ENCODE measurements at regions not wholly inside any gene's neighbourhood (a gene's known extent, or its start where the extent isn't known, plus 50 kb on each side); places are given as distances from the start of the nearest gene placed in this dataset.

GRCh38 chr17:79452706-79453105 is 158.1 kb downstream of the RBFOX3 start:
- no peaks in the 10 kb centered on the region for H3K36me3 Mint-ChIP-seq
- no peak overlapping the region for H3K4me3 Mint-ChIP-seq
- CTCF ChIA-PET = no interaction called here
- H3K9me3 Mint-ChIP-seq = no peaks in the 10 kb centered on the region
- peaks cover 12% of the 10 kb centered on the region for H3K27me3 Mint-ChIP-seq
- no peak overlapping the region for H3K27ac Mint-ChIP-seq
- no peak for DNase-seq
- H3K4me1 Mint-ChIP-seq = no peaks in the 10 kb centered on the region

GRCh38 chr17:79451167-79451566 is 159.7 kb downstream of the RBFOX3 start:
- no peaks in the 10 kb centered on the region for H3K36me3 Mint-ChIP-seq
- H3K27ac Mint-ChIP-seq = no peak overlapping the region
- no peak overlapping the region for H3K4me3 Mint-ChIP-seq
- peaks cover 12% of the 10 kb centered on the region for H3K27me3 Mint-ChIP-seq
- no peaks in the 10 kb centered on the region for H3K9me3 Mint-ChIP-seq
- no peak for DNase-seq
- CTCF ChIA-PET = no interaction called here
- no peaks in the 10 kb centered on the region for H3K4me1 Mint-ChIP-seq

GRCh38 chr17:79446399-79447009 is 164.3 kb downstream of the RBFOX3 start:
- H3K4me1 Mint-ChIP-seq = no peaks in the 10 kb centered on the region
- H3K36me3 Mint-ChIP-seq = no peaks in the 10 kb centered on the region
- no peak overlapping the region for H3K27ac Mint-ChIP-seq
- DNase-seq = no peak
- H3K27me3 Mint-ChIP-seq = peaks cover 8% of the 10 kb centered on the region
- no peak overlapping the region for H3K4me3 Mint-ChIP-seq
- no peaks in the 10 kb centered on the region for H3K9me3 Mint-ChIP-seq
- CTCF ChIA-PET = no interaction called here

GRCh38 chr17:79444198-79444597 is 166.7 kb downstream of the RBFOX3 start:
- Mint-ChIP-seq H3K27me3 (peaks cover 4% of the 10 kb centered on the region), H3K9me3 (no peaks in the 10 kb centered on the region)
- DNase-seq = no peak

GRCh38 chr17:79443026-79443425 is 167.8 kb downstream of the RBFOX3 start:
- H3K36me3 Mint-ChIP-seq = no peaks in the 10 kb centered on the region
- no peaks in the 10 kb centered on the region for H3K4me1 Mint-ChIP-seq
- CTCF ChIA-PET = no interaction called here
- DNase-seq = no peak
- no peaks in the 10 kb centered on the region for H3K9me3 Mint-ChIP-seq
- no peak overlapping the region for H3K4me3 Mint-ChIP-seq
- no peak overlapping the region for H3K27ac Mint-ChIP-seq
- H3K27me3 Mint-ChIP-seq = peaks cover 3% of the 10 kb centered on the region

More at GRCh38 chr17:79444198-79444597, 166.7 kb downstream of the RBFOX3 start:
- H3K27ac Mint-ChIP-seq = no peak overlapping the region
- H3K4me3 Mint-ChIP-seq = no peak overlapping the region
- no peaks in the 10 kb centered on the region for H3K36me3 Mint-ChIP-seq
- CTCF ChIA-PET = no interaction called here
- no peaks in the 10 kb centered on the region for H3K4me1 Mint-ChIP-seq

- no peaks in the 10 kb centered on the region for H3K36me3 Mint-ChIP-seq
- H3K9me3 Mint-ChIP-seq = no peaks in the 10 kb centered on the region
- CTCF ChIA-PET = no interaction called here
- no peak for DNase-seq
- H3K27ac Mint-ChIP-seq = no peak overlapping the region
- no peak overlapping the region for H3K4me3 Mint-ChIP-seq
- H3K27me3 Mint-ChIP-seq = peaks cover 3% of the 10 kb centered on the region
- no peaks in the 10 kb centered on the region for H3K4me1 Mint-ChIP-seq
Observed at GRCh38 chr17:79441356-79442160, 169.3 kb downstream of the RBFOX3 start.

GRCh38 chr17:79440251-79440650 is 170.6 kb downstream of the RBFOX3 start:
- CTCF ChIA-PET = no interaction called here
- H3K27me3 Mint-ChIP-seq = peaks cover 3% of the 10 kb centered on the region
- no peak overlapping the region for H3K4me3 Mint-ChIP-seq
- no peaks in the 10 kb centered on the region for H3K9me3 Mint-ChIP-seq
- H3K36me3 Mint-ChIP-seq = no peaks in the 10 kb centered on the region
- H3K27ac Mint-ChIP-seq = no peak overlapping the region
- no peaks in the 10 kb centered on the region for H3K4me1 Mint-ChIP-seq
- DNase-seq = no peak

GRCh38 chr17:79439493-79439892 is 171.4 kb downstream of the RBFOX3 start:
- H3K4me3 Mint-ChIP-seq = no peak overlapping the region
- CTCF ChIA-PET = no interaction called here
- no peaks in the 10 kb centered on the region for H3K9me3 Mint-ChIP-seq
- no peak overlapping the region for H3K27ac Mint-ChIP-seq
- H3K27me3 Mint-ChIP-seq = peaks cover 3% of the 10 kb centered on the region
- DNase-seq = no peak
- no peaks in the 10 kb centered on the region for H3K36me3 Mint-ChIP-seq
- H3K4me1 Mint-ChIP-seq = no peaks in the 10 kb centered on the region

- DNase-seq = no peak
- H3K9me3 Mint-ChIP-seq = no peaks in the 10 kb centered on the region
Observed at GRCh38 chr17:79438546-79439334, 172.1 kb downstream of the RBFOX3 start.

GRCh38 chr17:79438058-79438457 is 172.8 kb downstream of the RBFOX3 start:
- peaks cover 3% of the 10 kb centered on the region for H3K27me3 Mint-ChIP-seq
- H3K4me1 Mint-ChIP-seq = no peaks in the 10 kb centered on the region
- H3K9me3 Mint-ChIP-seq = no peaks in the 10 kb centered on the region
- CTCF ChIA-PET = no interaction called here
- no peak for DNase-seq
- H3K4me3 Mint-ChIP-seq = no peak overlapping the region
- no peak overlapping the region for H3K27ac Mint-ChIP-seq
- no peaks in the 10 kb centered on the region for H3K36me3 Mint-ChIP-seq

More at GRCh38 chr17:79438546-79439334, 172.1 kb downstream of the RBFOX3 start:
- Mint-ChIP-seq H3K36me3 (no peaks in the 10 kb centered on the region), H3K4me3 (no peak overlapping the region), H3K27ac (no peak overlapping the region), H3K4me1 (no peaks in the 10 kb centered on the region), H3K27me3 (peaks cover 3% of the 10 kb centered on the region)
- CTCF ChIA-PET = no interaction called here

GRCh38 chr17:79437081-79437480 is 173.8 kb downstream of the RBFOX3 start:
- Mint-ChIP-seq H3K4me3 (no peak overlapping the region), H3K36me3 (no peaks in the 10 kb centered on the region), H3K27ac (no peak overlapping the region), H3K9me3 (no peaks in the 10 kb centered on the region), H3K4me1 (no peaks in the 10 kb centered on the region), H3K27me3 (peaks cover 3% of the 10 kb centered on the region)
- DNase-seq = no peak
- CTCF ChIA-PET = no interaction called here

GRCh38 chr17:79435962-79436361 is 174.9 kb downstream of the RBFOX3 start:
- Mint-ChIP-seq H3K27ac (no peak overlapping the region), H3K9me3 (no peaks in the 10 kb centered on the region), H3K4me3 (no peak overlapping the region), H3K4me1 (no peaks in the 10 kb centered on the region), H3K36me3 (no peaks in the 10 kb centered on the region), H3K27me3 (peaks cover 3% of the 10 kb centered on the region)
- DNase-seq = no peak
- CTCF ChIA-PET = no interaction called here

GRCh38 chr17:79435296-79435695 is 175.6 kb downstream of the RBFOX3 start:
- H3K36me3 Mint-ChIP-seq = no peaks in the 10 kb centered on the region
- no peaks in the 10 kb centered on the region for H3K9me3 Mint-ChIP-seq
- H3K4me3 Mint-ChIP-seq = no peak overlapping the region
- no peaks in the 10 kb centered on the region for H3K4me1 Mint-ChIP-seq
- H3K27ac Mint-ChIP-seq = no peak overlapping the region
- peaks cover 3% of the 10 kb centered on the region for H3K27me3 Mint-ChIP-seq
- DNase-seq = no peak
- CTCF ChIA-PET = no interaction called here

- CTCF ChIA-PET = no interaction called here
- no peak overlapping the region for H3K4me3 Mint-ChIP-seq
- H3K36me3 Mint-ChIP-seq = no peaks in the 10 kb centered on the region
- H3K9me3 Mint-ChIP-seq = no peaks in the 10 kb centered on the region
- H3K27ac Mint-ChIP-seq = no peak overlapping the region
- no peaks in the 10 kb centered on the region for H3K4me1 Mint-ChIP-seq
- no peak for DNase-seq
- peaks cover 10% of the 10 kb centered on the region for H3K27me3 Mint-ChIP-seq
Observed at GRCh38 chr17:79434215-79434614, 176.6 kb downstream of the RBFOX3 start.

- no peaks in the 10 kb centered on the region for H3K36me3 Mint-ChIP-seq
- H3K9me3 Mint-ChIP-seq = no peaks in the 10 kb centered on the region
- CTCF ChIA-PET = no interaction called here
- no peak for DNase-seq
- H3K4me1 Mint-ChIP-seq = no peaks in the 10 kb centered on the region
- peaks cover 12% of the 10 kb centered on the region for H3K27me3 Mint-ChIP-seq
- no peak overlapping the region for H3K4me3 Mint-ChIP-seq
- no peak overlapping the region for H3K27ac Mint-ChIP-seq
Observed at GRCh38 chr17:79433379-79433778, 177.5 kb downstream of the RBFOX3 start.
